ENCODE measurements at regions not wholly inside any gene's neighbourhood (a gene's known extent, or its start where the extent isn't known, plus 50 kb on each side); places are given as distances from the start of the nearest gene placed in this dataset.

GRCh38 chr1:38549191-38549590, 310.4 kb downstream of the RRAGC start:
- no peak overlapping the region for H3K4me3 ChIP-seq (replicated peaks; ENCODE audit: low read depth, low read length)
- TF ChIP-seq CTCF (IDR thresholded peaks at IDR 0.05; ENCODE audit: low read depth, low read length, missing control alignments), result no peak
- DNase-seq (ENCODE audit: extremely low read depth, low read depth), result no peak

- no peak overlapping the region for H3K4me3 ChIP-seq (replicated peaks; ENCODE audit: low read depth, low read length)
- TF ChIP-seq CTCF (IDR thresholded peaks at IDR 0.05; ENCODE audit: low read depth, low read length, missing control alignments), result no peak
- no peak for DNase-seq (ENCODE audit: extremely low read depth, low read depth)
Measured at GRCh38 chr1:38547321-38547720, 312.3 kb downstream of the RRAGC start.

- no peak for DNase-seq (ENCODE audit: extremely low read depth, low read depth)
- no peak overlapping the region for H3K4me3 ChIP-seq (replicated peaks; ENCODE audit: low read depth, low read length)
- TF ChIP-seq CTCF (IDR thresholded peaks at IDR 0.05; ENCODE audit: low read depth, low read length, missing control alignments), result no peak
Measured at GRCh38 chr1:38546636-38547035, 312.9 kb downstream of the RRAGC start.

- no peak for TF ChIP-seq CTCF (IDR thresholded peaks at IDR 0.05; ENCODE audit: low read depth, low read length, missing control alignments)
- no peak overlapping the region for H3K4me3 ChIP-seq (replicated peaks; ENCODE audit: low read depth, low read length)
- no peak for DNase-seq (ENCODE audit: extremely low read depth, low read depth)
Measured at GRCh38 chr1:38541223-38541622, 318.3 kb downstream of the RRAGC start.

- no peak for DNase-seq (ENCODE audit: extremely low read depth, low read depth)
- TF ChIP-seq CTCF (IDR thresholded peaks at IDR 0.05; ENCODE audit: low read depth, low read length, missing control alignments), result no peak
- no peak overlapping the region for H3K4me3 ChIP-seq (replicated peaks; ENCODE audit: low read depth, low read length)
Measured at GRCh38 chr1:38539931-38540330, 319.6 kb downstream of the RRAGC start.

- DNase-seq (ENCODE audit: extremely low read depth, low read depth), result no peak
- H3K4me3 ChIP-seq (replicated peaks; ENCODE audit: low read depth, low read length), result no peak overlapping the region
- no peak for TF ChIP-seq CTCF (IDR thresholded peaks at IDR 0.05; ENCODE audit: low read depth, low read length, missing control alignments)
Measured at GRCh38 chr1:38538834-38539233, 320.7 kb downstream of the RRAGC start.

- no peak for DNase-seq (ENCODE audit: extremely low read depth, low read depth)
- no peak overlapping the region for H3K4me3 ChIP-seq (replicated peaks; ENCODE audit: low read depth, low read length)
- TF ChIP-seq CTCF (IDR thresholded peaks at IDR 0.05; ENCODE audit: low read depth, low read length, missing control alignments), result no peak
Measured at GRCh38 chr1:38536089-38536488, 323.5 kb downstream of the RRAGC start.
